CD8-positive, alpha-beta memory T cell (primary cell): ENCODE measurements at regions not wholly inside any gene's neighbourhood (a gene's known extent, or its start where the extent isn't known, plus 50 kb on each side); places are given as distances from the start of the nearest gene placed in this dataset.

Source experiments
- CTCF ChIA-PET: fragments of 350-600 bp; sonication (Branson Sonifier 250); formaldehyde crosslinking; loops from one replicate; lab custom pipeline; 2021; ENCODE audit warnings: antibody characterized with exemption; lab: Charles Lee
- POLR2A ChIA-PET: fragments of 350-600 bp; sonication (Branson Sonifier 250); formaldehyde crosslinking; loops from one replicate; lab custom pipeline; 2021; ENCODE audit warnings: antibody characterized with exemption; lab: Charles Lee
- DNase-seq, 5 donors: peaks; one replicate each; pipeline versions ENCODE4 v3.0.0 to v3.0.0-alpha.2; 2020 to 2022; ENCODE audit warnings: mixed read lengths in 1 of 5
- H3K27ac ChIP-seq: one replicate; pipeline ENCODE4 v1.7.0; 2013; ENCODE audit warnings: low read depth, mild to moderate bottlenecking, low read length, moderate library complexity
- H3K27me3 ChIP-seq: 2 replicates; pipeline ENCODE4 v1.7.0; 2013; ENCODE audit warnings: low read length, mild to moderate bottlenecking; ENCODE audit not compliant: insufficient read depth, poor library complexity, severe bottlenecking
- H3K36me3 ChIP-seq: 2 replicates; pipeline ENCODE4 v1.7.0; 2013; ENCODE audit warnings: mild to moderate bottlenecking, low read length, moderate library complexity; ENCODE audit not compliant: insufficient read depth
- H3K4me1 ChIP-seq: 2 replicates; pipeline ENCODE4 v1.7.0; 2013; ENCODE audit warnings: mild to moderate bottlenecking, low read length, moderate library complexity; ENCODE audit not compliant: insufficient read depth
- H3K4me3 ChIP-seq: 2 replicates; pipeline ENCODE4 v1.7.0; 2013; ENCODE audit warnings: mild to moderate bottlenecking, low read length
- H3K9me3 ChIP-seq: 2 replicates; pipeline ENCODE4 v1.7.0; 2013; ENCODE audit warnings: mild to moderate bottlenecking, low read length
- H3K27ac Mint-ChIP-seq, 8 donors: one replicate each; pipeline ENCODE4 v1.8.0; 2020 to 2021; ENCODE audit warnings: mixed read lengths in 8 of 8, mild to moderate bottlenecking in 6 of 8, inconsistent platforms in 3 of 8, moderate library complexity in 3 of 8
- H3K27me3 Mint-ChIP-seq, 2 donors: one replicate each; pipeline ENCODE4 v1.8.0; 2020 to 2021; ENCODE audit warnings: mixed read lengths in 2 of 2, mild to moderate bottlenecking in 1 of 2, moderate library complexity in 1 of 2
- H3K36me3 Mint-ChIP-seq, 3 donors: one replicate each; pipeline ENCODE4 v1.8.0; 2020 to 2021; ENCODE audit warnings: mixed read lengths in 3 of 3, inconsistent platforms in 1 of 3, mild to moderate bottlenecking in 1 of 3
- H3K4me1 Mint-ChIP-seq, 3 donors: one replicate each; pipeline ENCODE4 v1.8.0; 2020 to 2021; ENCODE audit warnings: mixed read lengths in 3 of 3, inconsistent platforms in 1 of 3, mild to moderate bottlenecking in 1 of 3
- H3K4me3 Mint-ChIP-seq, 7 donors: one replicate each; pipeline ENCODE4 v1.8.0; 2020 to 2021; ENCODE audit warnings: mixed read lengths in 7 of 7, mild to moderate bottlenecking in 6 of 7, moderate library complexity in 4 of 7, inconsistent platforms in 2 of 7
- H3K9me3 Mint-ChIP-seq, 5 donors: one replicate each; pipeline ENCODE4 v1.8.0; 2020 to 2022; ENCODE audit warnings: mixed read lengths in 5 of 5, mild to moderate bottlenecking in 3 of 5, moderate library complexity in 2 of 5, inconsistent platforms in 1 of 5

- Mint-ChIP-seq H3K4me3 (no peak overlapping the region), H3K36me3 (no peaks in the 10 kb centered on the region), H3K4me1 (no peaks in the 10 kb centered on the region), H3K27ac (no peak overlapping the region), H3K27me3 (peaks cover 17 to 21% of the 10 kb centered on the region in 2 donors), H3K9me3 (no peaks in the 10 kb centered on the region)
- no peaks in the 10 kb centered on the region for H3K36me3 ChIP-seq
- H3K9me3 ChIP-seq, result no peaks in the 10 kb centered on the region
- H3K4me1 ChIP-seq, result no peaks in the 10 kb centered on the region
- no peak overlapping the region for H3K4me3 ChIP-seq
- DNase-seq, result no peak
- H3K27ac ChIP-seq, result no peak overlapping the region
- POLR2A ChIA-PET, result no interaction called here
- no peaks in the 10 kb centered on the region for H3K27me3 ChIP-seq
- CTCF ChIA-PET, result no interaction called here
These were observed 113.6 kb upstream of the GRIK3 start for GRCh38 chr1:37147906-37148305.

GRCh38 chr1:37148663-37149062 lies 114.3 kb upstream of the GRIK3 start:
- no peak overlapping the region for H3K27ac Mint-ChIP-seq
- POLR2A ChIA-PET, result no interaction called here
- DNase-seq, result no peak

DNA sequence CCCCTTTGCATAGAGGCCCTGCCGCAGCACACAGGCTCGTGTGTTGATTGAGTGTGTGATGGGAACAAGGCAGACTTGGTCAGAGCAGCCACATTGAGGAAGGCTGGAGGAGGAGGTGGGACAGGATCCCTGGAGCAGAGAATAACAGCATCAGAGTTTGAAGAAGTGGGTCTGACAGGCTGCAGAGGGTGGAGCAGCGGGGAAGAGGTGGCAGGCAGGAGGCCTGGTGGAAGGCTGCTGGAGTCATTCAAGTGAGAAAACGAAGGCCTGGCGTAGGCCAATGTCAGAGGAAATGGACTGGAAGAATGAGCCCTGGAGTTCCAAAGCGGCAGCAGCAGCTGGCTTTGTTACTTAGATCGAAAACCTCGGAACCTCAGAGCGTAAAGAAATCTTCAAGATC lies 115.0 kb upstream of the GRIK3 start:
- H3K9me3 Mint-ChIP-seq, result no peaks in the 10 kb centered on the region
- Histone ChIP-seq H3K27me3 (no peaks in the 10 kb centered on the region), H3K9me3 (no peaks in the 10 kb centered on the region), H3K36me3 (no peaks in the 10 kb centered on the region), H3K27ac (no peak overlapping the region), H3K4me1 (no peaks in the 10 kb centered on the region), H3K4me3 (no peak overlapping the region)
- DNase-seq, result no peak
- ChIA-PET POLR2A (no interaction called here), CTCF (no interaction called here)
- no peak overlapping the region for H3K27ac Mint-ChIP-seq
- no peak overlapping the region for H3K4me3 Mint-ChIP-seq
- H3K36me3 Mint-ChIP-seq, result no peaks in the 10 kb centered on the region
- H3K4me1 Mint-ChIP-seq, result no peaks in the 10 kb centered on the region
- H3K27me3 Mint-ChIP-seq, result peaks cover 17 to 21% of the 10 kb centered on the region in 2 donors

More at GRCh38 chr1:37148663-37149062, 114.3 kb upstream of the GRIK3 start:
- no peaks in the 10 kb centered on the region for H3K27me3 ChIP-seq
- CTCF ChIA-PET, result no interaction called here
- Mint-ChIP-seq H3K9me3 (no peaks in the 10 kb centered on the region), H3K4me3 (no peak overlapping the region), H3K27me3 (peaks cover 17 to 21% of the 10 kb centered on the region in 2 donors), H3K4me1 (no peaks in the 10 kb centered on the region), H3K36me3 (no peaks in the 10 kb centered on the region)
- H3K4me1 ChIP-seq, result no peaks in the 10 kb centered on the region
- H3K9me3 ChIP-seq, result no peaks in the 10 kb centered on the region
- H3K36me3 ChIP-seq, result no peaks in the 10 kb centered on the region
- no peak overlapping the region for H3K27ac ChIP-seq
- H3K4me3 ChIP-seq, result no peak overlapping the region

GRCh38 chr1:37150986-37151385 lies 116.7 kb upstream of the GRIK3 start:
- no peaks in the 10 kb centered on the region for H3K27me3 ChIP-seq
- no peaks in the 10 kb centered on the region for H3K9me3 ChIP-seq
- Mint-ChIP-seq H3K27me3 (peaks cover 17 to 28% of the 10 kb centered on the region in 2 donors), H3K27ac (no peak overlapping the region), H3K4me3 (no peak overlapping the region), H3K9me3 (peaks cover 0 to 4% (median 0%) of the 10 kb centered on the region in 5 donors), H3K36me3 (no peaks in the 10 kb centered on the region), H3K4me1 (no peaks in the 10 kb centered on the region)
- no peaks in the 10 kb centered on the region for H3K4me1 ChIP-seq
- ChIA-PET POLR2A (no interaction called here), CTCF (no interaction called here)
- no peak overlapping the region for H3K4me3 ChIP-seq
- no peak overlapping the region for H3K27ac ChIP-seq
- no peak for DNase-seq
- H3K36me3 ChIP-seq, result no peaks in the 10 kb centered on the region

DNA sequence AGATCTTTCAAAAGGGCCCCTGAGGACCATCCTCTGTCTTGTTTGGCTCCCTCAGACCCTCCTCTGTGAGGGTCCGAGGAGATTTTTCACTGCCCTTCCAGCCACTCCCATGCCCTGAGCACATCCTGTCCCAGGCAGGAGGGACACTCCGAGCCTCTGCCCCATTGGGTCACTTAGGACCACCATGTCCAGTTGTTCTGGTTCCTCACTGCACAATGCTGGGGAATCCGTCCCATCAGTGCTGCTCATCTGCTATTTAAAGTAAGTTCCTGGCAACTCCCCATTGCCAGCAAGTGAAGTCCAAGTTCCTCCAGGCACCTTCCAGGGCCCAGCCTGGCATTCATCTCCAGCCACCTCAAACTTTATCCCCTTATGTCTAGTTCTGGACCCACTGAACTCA lies 117.5 kb upstream of the GRIK3 start:
- Histone ChIP-seq H3K27me3 (no peaks in the 10 kb centered on the region), H3K36me3 (no peaks in the 10 kb centered on the region), H3K9me3 (no peaks in the 10 kb centered on the region), H3K4me1 (no peaks in the 10 kb centered on the region), H3K27ac (no peak overlapping the region), H3K4me3 (no peak overlapping the region)
- Mint-ChIP-seq H3K27me3 (peaks cover 13 to 27% of the 10 kb centered on the region in 2 donors), H3K4me3 (no peak overlapping the region), H3K9me3 (peaks cover 0 to 4% (median 0%) of the 10 kb centered on the region in 5 donors), H3K36me3 (no peaks in the 10 kb centered on the region), H3K4me1 (no peaks in the 10 kb centered on the region), H3K27ac (no peak overlapping the region)
- CTCF ChIA-PET, result no interaction called here
- no peak for DNase-seq
- POLR2A ChIA-PET, result no interaction called here

GRCh38 chr1:37152491-37152890 lies 118.2 kb upstream of the GRIK3 start:
- CTCF ChIA-PET, result no interaction called here
- no peak overlapping the region for H3K27ac Mint-ChIP-seq

GRCh38 chr1:37153116-37154100 lies 119.1 kb upstream of the GRIK3 start:
- Mint-ChIP-seq H3K27ac (no peak overlapping the region), H3K9me3 (peaks cover 0 to 4% (median 2%) of the 10 kb centered on the region in 5 donors), H3K4me3 (no peak overlapping the region), H3K4me1 (no peaks in the 10 kb centered on the region), H3K27me3 (peaks cover 12 to 20% of the 10 kb centered on the region in 2 donors), H3K36me3 (no peaks in the 10 kb centered on the region)
- Histone ChIP-seq H3K4me1 (no peaks in the 10 kb centered on the region), H3K36me3 (no peaks in the 10 kb centered on the region), H3K9me3 (no peaks in the 10 kb centered on the region), H3K27me3 (no peaks in the 10 kb centered on the region), H3K27ac (no peak overlapping the region), H3K4me3 (no peak overlapping the region)
- ChIA-PET POLR2A (no interaction called here), CTCF (no interaction called here)
- DNase-seq, result no peak

More at GRCh38 chr1:37152491-37152890, 118.2 kb upstream of the GRIK3 start:
- Mint-ChIP-seq H3K4me3 (no peak overlapping the region), H3K9me3 (peaks cover 0 to 4% (median 0%) of the 10 kb centered on the region in 5 donors), H3K27me3 (peaks cover 8 to 20% of the 10 kb centered on the region in 2 donors), H3K4me1 (no peaks in the 10 kb centered on the region), H3K36me3 (no peaks in the 10 kb centered on the region)
- H3K9me3 ChIP-seq, result no peaks in the 10 kb centered on the region
- no peak overlapping the region for H3K4me3 ChIP-seq
- POLR2A ChIA-PET, result no interaction called here
- H3K4me1 ChIP-seq, result no peaks in the 10 kb centered on the region
- no peak overlapping the region for H3K27ac ChIP-seq
- no peak for DNase-seq
- H3K27me3 ChIP-seq, result no peaks in the 10 kb centered on the region
- no peaks in the 10 kb centered on the region for H3K36me3 ChIP-seq

DNA sequence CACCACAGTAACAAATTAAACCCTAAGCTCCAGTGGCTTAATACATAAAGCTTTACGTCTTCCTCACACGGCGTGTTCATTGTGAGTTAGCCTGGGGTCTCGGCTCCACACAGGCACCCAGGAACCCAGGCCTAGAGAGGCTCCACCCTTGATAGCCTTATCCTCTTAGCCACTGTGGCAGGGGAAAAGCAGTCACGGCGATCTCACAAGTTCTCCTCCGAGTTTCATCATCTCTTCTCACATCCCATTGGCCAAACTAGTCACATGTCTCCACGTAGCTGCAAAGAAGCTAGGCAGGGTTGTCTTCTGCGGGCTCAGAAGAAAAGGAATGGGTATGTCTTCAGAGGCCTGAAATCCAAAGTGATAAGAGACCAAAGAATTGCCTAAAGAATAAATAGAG lies 122.3 kb upstream of the GRIK3 start:
- ChIA-PET POLR2A (no interaction called here), CTCF (no interaction called here)
- Mint-ChIP-seq H3K4me3 (no peak overlapping the region), H3K9me3 (peaks cover 0 to 4% (median 3%) of the 10 kb centered on the region in 5 donors), H3K27me3 (peaks cover 8 to 17% of the 10 kb centered on the region in 2 donors), H3K27ac (no peak overlapping the region), H3K36me3 (no peaks in the 10 kb centered on the region), H3K4me1 (no peaks in the 10 kb centered on the region)
- no peaks in the 10 kb centered on the region for H3K4me1 ChIP-seq
- H3K9me3 ChIP-seq, result no peaks in the 10 kb centered on the region
- DNase-seq, result no peak
- no peaks in the 10 kb centered on the region for H3K36me3 ChIP-seq
- H3K4me3 ChIP-seq, result no peak overlapping the region
- no peaks in the 10 kb centered on the region for H3K27me3 ChIP-seq
- no peak overlapping the region for H3K27ac ChIP-seq
